ENCODE measurements at regions not wholly inside any gene's neighbourhood (a gene's known extent, or its start where the extent isn't known, plus 50 kb on each side); places are given as distances from the start of the nearest gene placed in this dataset.
"Not testable (repeated sequence)": the region's sequence is repeated elsewhere in the genome, so short reads cannot be mapped to it uniquely, and the experiment has no call there.

DNA sequence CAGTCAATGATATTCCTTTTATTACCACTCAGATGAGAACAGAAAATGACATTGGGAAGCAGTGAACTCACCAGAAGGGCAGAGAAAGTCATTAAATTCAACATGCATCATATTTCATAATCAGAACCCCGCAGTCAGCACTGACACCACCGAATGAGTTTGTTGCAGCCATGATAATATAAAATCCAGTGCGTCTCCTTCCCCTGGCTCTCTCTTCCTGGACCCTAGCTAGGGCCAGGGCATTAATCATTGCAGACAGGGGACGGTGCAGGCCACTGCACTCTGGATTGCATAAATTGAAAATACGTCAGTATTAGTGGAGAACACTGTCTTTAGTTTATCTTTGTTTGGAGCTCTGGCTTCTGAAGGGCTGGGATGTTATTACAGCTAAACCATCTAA lies 931.5 kb downstream of the TYW1 start:
- DNase-seq (no peak), ATAC-seq (ENCODE audit: low read depth) (no peak)
- no peak overlapping the region for H2BK20ac ChIP-seq (ENCODE audit: low read depth, low read length)
- BruUV-seq (replicated peaks), result no TSS peak
- H4K5ac ChIP-seq (ENCODE audit: low read depth, low read length), result no peak overlapping the region
- CTCF ChIA-PET, result no interaction called here
- H3K27ac ChIP-seq (ENCODE audit: insufficient read depth, low read length), result no peak overlapping the region
- intact Hi-C loops (cut with micrococcal nuclease), result no loop called here
- dilution Hi-C loops (cut with HindIII; ENCODE audit: low sequenced_read_pairs, unreplicated experiment), result no loop called here
- no peaks in the 10 kb centered on the region for H4K20me1 ChIP-seq (ENCODE audit: insufficient read depth, low read length)
- H4K91ac ChIP-seq (ENCODE audit: insufficient read depth, low read depth, low read length), result no peak overlapping the region
- in situ Hi-C loops (cut with MboI; ENCODE audit: low sequenced_read_pairs), result no loop called here
- H3K4me2 ChIP-seq (ENCODE audit: low read depth, low read length), result no peak overlapping the region
- no peaks in the 10 kb centered on the region for H3K36me3 ChIP-seq (ENCODE audit: control insufficient read depth, insufficient read depth, low read length)
- H3K4me3 ChIP-seq (ENCODE audit: insufficient read depth, low read depth, low read length), result no peak overlapping the region
- no CpG with 5 or more reads among the region's 5 CpGs for WGBS, 2 experiments (ENCODE audit: extremely low coverage in 2 of 2, insufficient read length in 1 of 2)
- no peak for TF ChIP-seq USF2 (IDR thresholded peaks at IDR 0.05; ENCODE audit: low read depth, low read length)
- no peak for TF ChIP-seq RAD21 (IDR thresholded peaks at IDR 0.05; ENCODE audit: low read length)
- no peak for TF ChIP-seq MAFK (IDR thresholded peaks at IDR 0.05; ENCODE audit: low read depth, low read length)
- no peak overlapping the region for H2BK15ac ChIP-seq (ENCODE audit: low read depth, low read length)
- POLR2A ChIA-PET (ENCODE audit: unreplicated experiment), result no interaction called here
- no peaks in the 10 kb centered on the region for H3K9me1 ChIP-seq (ENCODE audit: insufficient read depth, low read length)
- no peak overlapping the region for H3K23ac ChIP-seq (ENCODE audit: low read depth, low read length)
- H2AFZ ChIP-seq (replicated peaks; ENCODE audit: low read length, poor library complexity), result no peak overlapping the region
- no peaks in the 10 kb centered on the region for H3K4me1 ChIP-seq (ENCODE audit: control insufficient read depth, insufficient read depth, low read length)
- no peak overlapping the region for H2AK5ac ChIP-seq (ENCODE audit: low read depth, low read length)
- H3K79me1 ChIP-seq (ENCODE audit: low read depth in 1 of 2, low read length in 2 of 2), result no peaks in the 10 kb centered on the region
- no peak overlapping the region for H2BK120ac ChIP-seq (ENCODE audit: low read depth, low read length)
- peaks cover 10% of the 10 kb centered on the region for H3K9me3 ChIP-seq (ENCODE audit: control insufficient read depth, insufficient read depth, low read length)
- H2AK9ac ChIP-seq (replicated peaks; ENCODE audit: low read depth, low read length, poor library complexity), result no peak overlapping the region
- H3K18ac ChIP-seq (ENCODE audit: low read depth, low read length), result no peak overlapping the region
- H3K4ac ChIP-seq (ENCODE audit: low read depth, low read length), result no peak overlapping the region
- H2BK5ac ChIP-seq (ENCODE audit: low read depth, low read length, poor library complexity, severe bottlenecking), result no peak overlapping the region
- H3K14ac ChIP-seq (replicated peaks; ENCODE audit: low read depth, low read length), result no peak overlapping the region
- no peak overlapping the region for H3K9ac ChIP-seq (ENCODE audit: low read depth, low read length)
- H3K27me3 ChIP-seq (ENCODE audit: control insufficient read depth, insufficient read depth, low read length), result no peaks in the 10 kb centered on the region
- H3K56ac ChIP-seq (ENCODE audit: extremely low read depth, insufficient read depth, low read length), result no peak overlapping the region
- no peak overlapping the region for H4K8ac ChIP-seq (ENCODE audit: low read depth in 2 of 2, low read length in 2 of 2)

GRCh38 chr7:67936447-67936846 lies 939.8 kb downstream of the TYW1 start:
- H2AFZ ChIP-seq (replicated peaks; ENCODE audit: low read length, poor library complexity); intact Hi-C loops (cut with micrococcal nuclease); CTCF ChIA-PET; H3K27ac ChIP-seq (ENCODE audit: insufficient read depth, low read length); H3K9me1 ChIP-seq (ENCODE audit: insufficient read depth, low read length); H3K4me2 ChIP-seq (ENCODE audit: low read depth, low read length); H3K14ac ChIP-seq (replicated peaks; ENCODE audit: low read depth, low read length); H3K79me1 ChIP-seq (ENCODE audit: low read depth in 1 of 2, low read length in 2 of 2); H2BK20ac ChIP-seq (ENCODE audit: low read depth, low read length); dilution Hi-C loops (cut with HindIII; ENCODE audit: low sequenced_read_pairs, unreplicated experiment); H4K5ac ChIP-seq (ENCODE audit: low read depth, low read length); DNase-seq; H3K36me3 ChIP-seq (ENCODE audit: control insufficient read depth, insufficient read depth, low read length); H3K9ac ChIP-seq (ENCODE audit: low read depth, low read length); BruUV-seq (replicated peaks); H3K18ac ChIP-seq (ENCODE audit: low read depth, low read length); ATAC-seq (ENCODE audit: low read depth); H3K4ac ChIP-seq (ENCODE audit: low read depth, low read length); H3K4me3 ChIP-seq (ENCODE audit: insufficient read depth, low read depth, low read length); H3K4me1 ChIP-seq (ENCODE audit: control insufficient read depth, insufficient read depth, low read length); H2BK15ac ChIP-seq (ENCODE audit: low read depth, low read length); H3K23ac ChIP-seq (ENCODE audit: low read depth, low read length); H2BK120ac ChIP-seq (ENCODE audit: low read depth, low read length); H2BK5ac ChIP-seq (ENCODE audit: low read depth, low read length, poor library complexity, severe bottlenecking); H4K91ac ChIP-seq (ENCODE audit: insufficient read depth, low read depth, low read length); H4K8ac ChIP-seq (ENCODE audit: low read depth in 2 of 2, low read length in 2 of 2); H4K20me1 ChIP-seq (ENCODE audit: insufficient read depth, low read length); H3K9me3 ChIP-seq (ENCODE audit: control insufficient read depth, insufficient read depth, low read length); H2AK9ac ChIP-seq (replicated peaks; ENCODE audit: low read depth, low read length, poor library complexity); POLR2A ChIA-PET (ENCODE audit: unreplicated experiment); H2AK5ac ChIP-seq (ENCODE audit: low read depth, low read length); H3K56ac ChIP-seq (ENCODE audit: extremely low read depth, insufficient read depth, low read length); in situ Hi-C loops (cut with MboI; ENCODE audit: low sequenced_read_pairs); H3K27me3 ChIP-seq (ENCODE audit: control insufficient read depth, insufficient read depth, low read length): not testable (repeated sequence)
- WGBS, 2 experiments (ENCODE audit: extremely low coverage in 2 of 2, insufficient read length in 1 of 2), result 40% methylated on average over 1 of the region's 8 CpGs; no CpG with 5 or more reads in 1 of the 2 experiments

Data from IMR-90 (cell line).